ENCODE measurements at regions not wholly inside any gene's neighbourhood (a gene's known extent, or its start where the extent isn't known, plus 50 kb on each side); places are given as distances from the start of the nearest gene placed in this dataset.

GRCh38 chr1:192265516-192266173 lies 51.1 kb upstream of the RGS21 start:
- no peak for TF ChIP-seq CTCF (conservative IDR thresholded peaks at IDR 0.05; ENCODE audit: low read depth, low read length)
- no peak for TF ChIP-seq CEBPB (IDR thresholded peaks at IDR 0.05; ENCODE audit: low read depth, low read length)
